ENCODE measurements at regions not wholly inside any gene's neighbourhood (a gene's known extent, or its start where the extent isn't known, plus 50 kb on each side); places are given as distances from the start of the nearest gene placed in this dataset.

GRCh38 chr16:66289051-66289680, 77.3 kb upstream of the CDH5 start:
- no peaks in the 10 kb centered on the region for H3K9me2 ChIP-seq (replicated peaks; ENCODE audit: insufficient read depth)
- no peak for DNase-seq (ENCODE audit: low spot score)
- no peak overlapping the region for H2AFZ ChIP-seq
- H3K4me2 ChIP-seq: no peak overlapping the region
- WGBS (ENCODE audit: low lambda C conversion rate, missing lambda C conversion rate): 92% methylated on average over 15 of the region's 15 CpGs
- peaks cover 5% of the 10 kb centered on the region for H3K27me3 ChIP-seq
- no peak overlapping the region for H3K27ac ChIP-seq
- no peak overlapping the region for H3K4me3 ChIP-seq
- TF ChIP-seq EZH2 (IDR thresholded peaks at IDR 0.05; ENCODE audit: borderline replicate concordance) (no peak), CTCF (IDR thresholded peaks at IDR 0.05; ENCODE audit: poor library complexity) (no peak), EZH2phosphoT487 (IDR thresholded peaks at IDR 0.05; ENCODE audit: low read depth, severe bottlenecking, unreplicated experiment) (no peak)
- no peaks in the 10 kb centered on the region for H3K36me3 ChIP-seq (replicated peaks; ENCODE audit: insufficient read depth, low read depth)
- H4K20me1 ChIP-seq (ENCODE audit: insufficient read depth, poor library complexity, severe bottlenecking): no peaks in the 10 kb centered on the region
- no peaks in the 10 kb centered on the region for H3K9me3 ChIP-seq (ENCODE audit: low read depth)
- no peaks in the 10 kb centered on the region for H3K79me2 ChIP-seq
- no peaks in the 10 kb centered on the region for H3K4me1 ChIP-seq (ENCODE audit: insufficient read depth)

- WGBS (ENCODE audit: low lambda C conversion rate, missing lambda C conversion rate): 89% methylated on average over 2 of the region's 2 CpGs
- TF ChIP-seq EZH2phosphoT487 (IDR thresholded peaks at IDR 0.05; ENCODE audit: low read depth, severe bottlenecking, unreplicated experiment) (no peak), CTCF (IDR thresholded peaks at IDR 0.05; ENCODE audit: poor library complexity) (no peak), EZH2 (IDR thresholded peaks at IDR 0.05; ENCODE audit: borderline replicate concordance) (no peak)
- H3K9me3 ChIP-seq (ENCODE audit: low read depth): no peaks in the 10 kb centered on the region
- H3K27me3 ChIP-seq: no peaks in the 10 kb centered on the region
- H3K36me3 ChIP-seq (replicated peaks; ENCODE audit: insufficient read depth, low read depth): no peaks in the 10 kb centered on the region
- H3K79me2 ChIP-seq: no peaks in the 10 kb centered on the region
- H2AFZ ChIP-seq: no peak overlapping the region
- no peaks in the 10 kb centered on the region for H4K20me1 ChIP-seq (ENCODE audit: insufficient read depth, poor library complexity, severe bottlenecking)
- no peak for DNase-seq (ENCODE audit: low spot score)
- no peak overlapping the region for H3K27ac ChIP-seq
- H3K4me1 ChIP-seq (ENCODE audit: insufficient read depth): no peaks in the 10 kb centered on the region
- no peak overlapping the region for H3K4me3 ChIP-seq
- no peaks in the 10 kb centered on the region for H3K9me2 ChIP-seq (replicated peaks; ENCODE audit: insufficient read depth)
- no peak overlapping the region for H3K4me2 ChIP-seq
Measured at GRCh38 chr16:66287926-66288325, 78.6 kb upstream of the CDH5 start.

GRCh38 chr16:66287416-66287815, 79.1 kb upstream of the CDH5 start:
- Histone ChIP-seq H2AFZ (no peak overlapping the region), H3K27me3 (no peaks in the 10 kb centered on the region), H3K27ac (no peak overlapping the region), H3K9me3 (ENCODE audit: low read depth) (no peaks in the 10 kb centered on the region), H3K9me2 (replicated peaks; ENCODE audit: insufficient read depth) (no peaks in the 10 kb centered on the region), H3K36me3 (replicated peaks; ENCODE audit: insufficient read depth, low read depth) (no peaks in the 10 kb centered on the region), H3K4me1 (ENCODE audit: insufficient read depth) (no peaks in the 10 kb centered on the region), H4K20me1 (ENCODE audit: insufficient read depth, poor library complexity, severe bottlenecking) (no peaks in the 10 kb centered on the region), H3K79me2 (no peaks in the 10 kb centered on the region), H3K4me2 (no peak overlapping the region), H3K4me3 (no peak overlapping the region)
- TF ChIP-seq CTCF (IDR thresholded peaks at IDR 0.05; ENCODE audit: poor library complexity) (no peak), EZH2phosphoT487 (IDR thresholded peaks at IDR 0.05; ENCODE audit: low read depth, severe bottlenecking, unreplicated experiment) (no peak), EZH2 (IDR thresholded peaks at IDR 0.05; ENCODE audit: borderline replicate concordance) (no peak)
- 77% methylated on average over 2 of the region's 2 CpGs for WGBS (ENCODE audit: low lambda C conversion rate, missing lambda C conversion rate)
- DNase-seq (ENCODE audit: low spot score): no peak
